Kidney (tissue), 13 donors: ENCODE measurements at regions not wholly inside any gene's neighbourhood (a gene's known extent, or its start where the extent isn't known, plus 50 kb on each side); places are given as distances from the start of the nearest gene placed in this dataset.
A peak's percentile ranks its signal among the peaks of the same experiment; 100 is the strongest.

Source experiments
- DNase-seq, 5 donors: peaks; one replicate each; pipeline ENCODE4 v3.0.0-alpha.2; 2013 to 2020
- FAIRE-seq: peaks from 2 replicates; lab custom pipeline; 2012; peaks lifted over from hg19 to GRCh38; lab: Jason Lieb, UNC
- H3K27ac ChIP-seq, 2 donors: one replicate each; pipeline ENCODE4 v1.7.0; 2013; ENCODE audit warnings: low read depth in 2 of 2, low read length in 2 of 2, inconsistent platforms in 1 of 2
- H3K27me3 ChIP-seq: one replicate; pipeline ENCODE4 v1.7.1; 2013; ENCODE audit warnings: low read length, inconsistent platforms; ENCODE audit not compliant: control insufficient read depth, insufficient read depth
- H3K36me3 ChIP-seq, 3 donors: one replicate each; pipeline versions ENCODE4 v1.7.0 to v1.7.1; 2013; ENCODE audit warnings: low read length in 3 of 3, control low read depth in 1 of 3, inconsistent platforms in 1 of 3; ENCODE audit not compliant: insufficient read depth in 3 of 3, control insufficient read depth in 2 of 3
- H3K4me1 ChIP-seq, 3 donors: one replicate each; pipeline versions ENCODE4 v1.7.0 to v1.7.1; 2013; ENCODE audit warnings: low read length in 3 of 3, inconsistent platforms in 1 of 3, low read depth in 1 of 3; ENCODE audit not compliant: control insufficient read depth in 2 of 3, insufficient read depth in 2 of 3
- H3K4me3 ChIP-seq, 3 donors: one replicate each; pipeline versions ENCODE4 v1.7.0 to v1.8.1; 2013; ENCODE audit warnings: low read length in 3 of 3, control low read depth in 1 of 3, inconsistent platforms in 1 of 3
- H3K9ac ChIP-seq, 3 donors: one replicate each; pipeline versions ENCODE4 v1.7.0 to v1.7.1; 2013; ENCODE audit warnings: low read length in 3 of 3, control low read depth in 1 of 3, inconsistent platforms in 1 of 3
- H3K9me3 ChIP-seq, 3 donors: one replicate each; pipeline versions ENCODE4 v1.7.0 to v1.7.1; 2013; ENCODE audit warnings: low read length in 3 of 3, control low read depth in 1 of 3, inconsistent platforms in 1 of 3; ENCODE audit not compliant: control insufficient read depth in 2 of 3, insufficient read depth in 1 of 3
- intact Hi-C: fragments of 100-400 bp; cut with DNase I; formaldehyde crosslinking; loops from one replicate; pipeline ENCODE4 v1.11.1; 2022
- TF ChIP-seq, protein P1 (sequence below): IDR thresholded peaks from 3 replicates; pipeline ENCODE4 v1.5.1; 2012; ENCODE audit warnings: mild to moderate bottlenecking, moderate library complexity, borderline replicate concordance; ENCODE audit not compliant: insufficient read depth; ENCODE audit errors: extremely low read depth
- donor health status: control.
- donor health status: control.
- donor health status: control.
- donor health status: control.
- donor health status: control.
- donor health status: DM: yes; HTN: yes; CAD: no.
- donor health status: Normal renal cell carcinoma (clear cell type).

DNA sequence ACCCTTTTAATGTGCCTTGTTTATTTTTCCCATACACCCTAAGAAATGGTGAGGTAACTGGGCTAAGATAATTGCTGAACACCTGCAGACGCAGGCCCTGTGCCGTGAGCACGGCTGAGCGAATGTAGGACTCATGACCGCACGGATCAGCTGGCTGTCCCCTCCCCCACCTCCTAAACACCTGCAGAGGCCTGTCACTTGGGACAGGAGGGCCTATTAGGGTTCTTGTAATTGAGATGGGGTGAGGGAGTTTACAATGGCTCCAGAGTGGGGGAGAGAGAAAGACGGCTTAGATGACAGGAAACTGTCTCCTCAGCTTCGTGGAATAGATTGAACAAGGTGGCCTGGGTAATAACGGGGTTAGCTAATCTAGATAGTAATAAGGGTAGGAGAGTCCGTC, 291.7 kb upstream of the HABP2 start:
- DNase-seq (peak in 4 of 5 donors; percentile 80 to 86 (median 84)), FAIRE-seq (no peak)
- no peak overlapping the region for H3K27ac ChIP-seq
- no peaks in the 10 kb centered on the region for H3K36me3 ChIP-seq
- H3K9me3 ChIP-seq: no peaks in the 10 kb centered on the region
- H3K4me1 ChIP-seq: peaks cover 0 to 5% (median 0%) of the 10 kb centered on the region in 3 donors
- TF ChIP-seq, protein P1, sequence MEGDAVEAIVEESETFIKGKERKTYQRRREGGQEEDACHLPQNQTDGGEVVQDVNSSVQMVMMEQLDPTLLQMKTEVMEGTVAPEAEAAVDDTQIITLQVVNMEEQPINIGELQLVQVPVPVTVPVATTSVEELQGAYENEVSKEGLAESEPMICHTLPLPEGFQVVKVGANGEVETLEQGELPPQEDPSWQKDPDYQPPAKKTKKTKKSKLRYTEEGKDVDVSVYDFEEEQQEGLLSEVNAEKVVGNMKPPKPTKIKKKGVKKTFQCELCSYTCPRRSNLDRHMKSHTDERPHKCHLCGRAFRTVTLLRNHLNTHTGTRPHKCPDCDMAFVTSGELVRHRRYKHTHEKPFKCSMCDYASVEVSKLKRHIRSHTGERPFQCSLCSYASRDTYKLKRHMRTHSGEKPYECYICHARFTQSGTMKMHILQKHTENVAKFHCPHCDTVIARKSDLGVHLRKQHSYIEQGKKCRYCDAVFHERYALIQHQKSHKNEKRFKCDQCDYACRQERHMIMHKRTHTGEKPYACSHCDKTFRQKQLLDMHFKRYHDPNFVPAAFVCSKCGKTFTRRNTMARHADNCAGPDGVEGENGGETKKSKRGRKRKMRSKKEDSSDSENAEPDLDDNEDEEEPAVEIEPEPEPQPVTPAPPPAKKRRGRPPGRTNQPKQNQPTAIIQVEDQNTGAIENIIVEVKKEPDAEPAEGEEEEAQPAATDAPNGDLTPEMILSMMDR: no peak
- intact Hi-C loops: no loop called here
- H3K4me3 ChIP-seq: no peak overlapping the region
- H3K27me3 ChIP-seq: peaks cover 2% of the 10 kb centered on the region
- H3K9ac ChIP-seq: no peak overlapping the region

- FAIRE-seq (no peak), DNase-seq (peak in 4 of 5 donors; percentile 51 to 76 (median 62))
- H3K4me3 ChIP-seq: no peak overlapping the region
- H3K27ac ChIP-seq: no peak overlapping the region
- intact Hi-C loops: no loop called here
- H3K27me3 ChIP-seq: peaks cover 2% of the 10 kb centered on the region
- H3K36me3 ChIP-seq: no peaks in the 10 kb centered on the region
- H3K9me3 ChIP-seq: no peaks in the 10 kb centered on the region
- peaks cover 0 to 5% (median 0%) of the 10 kb centered on the region in 3 donors for H3K4me1 ChIP-seq
- TF ChIP-seq, protein P1: no peak
- no peak overlapping the region for H3K9ac ChIP-seq
Observed at GRCh38 chr10:113261611-113262091, 291.2 kb upstream of the HABP2 start.

DNA sequence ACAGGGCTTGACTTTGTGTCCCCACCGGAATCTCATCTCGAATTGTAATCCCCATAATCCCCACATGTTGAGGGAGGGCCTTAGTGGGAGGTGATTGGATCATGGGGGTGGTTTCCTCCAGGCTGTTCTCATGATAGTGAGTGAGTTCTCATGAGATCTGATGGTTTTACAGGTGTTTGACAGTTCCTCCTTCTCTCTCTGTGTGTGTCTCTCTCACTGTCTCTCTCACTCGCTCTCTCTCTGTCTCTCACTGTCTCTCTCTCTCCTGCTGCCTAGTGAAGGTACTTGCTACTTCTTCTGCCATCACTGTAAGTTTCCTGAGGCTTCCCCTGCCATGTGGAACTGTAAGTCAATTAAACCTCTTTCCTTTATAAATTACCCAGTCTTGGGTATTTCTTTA, 289.8 kb upstream of the HABP2 start:
- no peak overlapping the region for H3K9ac ChIP-seq
- H3K4me1 ChIP-seq: peaks cover 0 to 5% (median 0%) of the 10 kb centered on the region in 3 donors
- peaks cover 2% of the 10 kb centered on the region for H3K27me3 ChIP-seq
- DNase-seq (no peak), FAIRE-seq (no peak)
- no peak overlapping the region for H3K4me3 ChIP-seq
- H3K36me3 ChIP-seq: no peaks in the 10 kb centered on the region
- no peaks in the 10 kb centered on the region for H3K9me3 ChIP-seq
- intact Hi-C loops: no loop called here
- H3K27ac ChIP-seq: no peak overlapping the region
- TF ChIP-seq, protein P1: no peak
